Rectal smooth muscle tissue (tissue), 1 donor: ENCODE measurements at regions not wholly inside any gene's neighbourhood (a gene's known extent, or its start where the extent isn't known, plus 50 kb on each side); places are given as distances from the start of the nearest gene placed in this dataset.

Experiments used
- H3K27ac ChIP-seq: one replicate; pipeline ENCODE4 v1.7.0; 2013; ENCODE audit warnings: low read depth, low read length, inconsistent platforms
- H3K27me3 ChIP-seq: one replicate; pipeline ENCODE4 v1.7.0; 2013; ENCODE audit warnings: low read length; ENCODE audit not compliant: control insufficient read depth, insufficient read depth
- H3K36me3 ChIP-seq: one replicate; pipeline ENCODE4 v1.7.0; 2013; ENCODE audit warnings: low read length; ENCODE audit not compliant: control insufficient read depth, insufficient read depth
- H3K4me1 ChIP-seq: one replicate; pipeline ENCODE4 v1.7.0; 2013; ENCODE audit warnings: low read length; ENCODE audit not compliant: control insufficient read depth, insufficient read depth
- H3K4me3 ChIP-seq: one replicate; pipeline ENCODE4 v1.7.0; 2013; ENCODE audit warnings: low read length
- H3K9ac ChIP-seq: one replicate; pipeline ENCODE4 v1.7.0; 2013; ENCODE audit warnings: low read length

DNA sequence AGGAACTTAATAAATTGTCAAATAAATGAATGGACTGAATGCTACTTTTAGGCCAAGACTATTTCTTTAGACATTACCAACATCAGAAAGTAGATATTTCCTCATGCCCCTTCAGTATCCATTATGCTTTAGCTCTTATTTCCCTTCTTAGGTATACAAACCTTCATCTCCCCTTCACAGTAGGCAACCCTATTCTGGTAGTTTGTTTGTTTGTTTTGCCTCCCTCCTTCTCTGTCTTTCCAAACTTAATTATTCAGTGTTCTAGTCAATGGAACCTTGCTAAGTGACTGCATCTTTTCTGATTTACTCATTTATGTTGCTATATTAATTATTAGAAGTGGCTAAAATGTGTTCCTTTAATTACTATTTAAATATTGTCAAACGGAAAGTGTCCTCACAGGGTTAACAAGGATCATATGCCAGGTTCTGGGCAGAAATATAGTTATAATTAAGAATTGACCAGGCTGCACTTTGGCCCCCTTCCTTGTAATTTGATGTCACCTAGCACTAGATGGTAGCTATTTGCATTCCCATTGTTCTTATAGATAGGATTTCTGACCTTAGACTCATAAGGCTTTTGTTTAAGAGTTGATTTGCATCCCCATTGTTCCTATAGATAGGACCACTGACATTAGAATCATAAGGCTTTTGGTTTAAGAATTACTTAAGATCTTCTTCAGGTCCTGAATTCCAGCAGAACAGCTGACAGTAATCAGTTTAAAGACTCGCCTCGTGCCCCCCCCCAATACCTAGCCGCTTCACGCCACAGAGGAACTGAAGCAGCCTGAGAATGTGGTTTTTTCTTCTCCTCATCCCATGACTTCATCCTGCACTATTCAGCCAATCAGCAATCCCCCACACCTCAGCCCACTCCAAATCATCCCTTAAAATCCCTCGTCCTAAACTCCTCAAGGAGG is 84.4 kb upstream of the NUDT12 start:
- no peaks in the 10 kb centered on the region for H3K27me3 ChIP-seq
- H3K4me3 ChIP-seq = no peak overlapping the region
- H3K9ac ChIP-seq = no peak overlapping the region
- no peaks in the 10 kb centered on the region for H3K4me1 ChIP-seq
- no peaks in the 10 kb centered on the region for H3K36me3 ChIP-seq
- H3K27ac ChIP-seq = no peak overlapping the region

DNA sequence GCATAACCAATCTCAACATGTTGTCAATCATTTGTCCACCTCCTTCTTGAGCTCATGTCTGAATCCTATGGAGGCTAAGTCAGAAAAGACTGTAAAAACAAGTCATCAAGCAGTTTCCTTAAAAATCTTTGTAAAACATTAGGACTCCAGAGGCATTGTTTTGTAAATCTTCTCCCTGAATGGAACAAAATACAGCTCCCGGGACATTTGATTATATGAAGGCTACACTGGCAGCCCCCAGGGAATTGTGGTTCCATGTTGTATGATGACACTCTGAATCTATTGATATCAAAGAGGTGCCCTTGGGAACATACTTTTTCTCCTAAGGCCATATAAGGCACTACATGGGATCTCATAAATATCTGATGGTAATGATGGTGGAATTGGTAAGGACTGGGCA is 83.2 kb upstream of the NUDT12 start:
- no peak overlapping the region for H3K9ac ChIP-seq
- H3K4me1 ChIP-seq = no peaks in the 10 kb centered on the region
- H3K27ac ChIP-seq = no peak overlapping the region
- H3K36me3 ChIP-seq = no peaks in the 10 kb centered on the region
- H3K27me3 ChIP-seq = no peaks in the 10 kb centered on the region
- no peak overlapping the region for H3K4me3 ChIP-seq

DNA sequence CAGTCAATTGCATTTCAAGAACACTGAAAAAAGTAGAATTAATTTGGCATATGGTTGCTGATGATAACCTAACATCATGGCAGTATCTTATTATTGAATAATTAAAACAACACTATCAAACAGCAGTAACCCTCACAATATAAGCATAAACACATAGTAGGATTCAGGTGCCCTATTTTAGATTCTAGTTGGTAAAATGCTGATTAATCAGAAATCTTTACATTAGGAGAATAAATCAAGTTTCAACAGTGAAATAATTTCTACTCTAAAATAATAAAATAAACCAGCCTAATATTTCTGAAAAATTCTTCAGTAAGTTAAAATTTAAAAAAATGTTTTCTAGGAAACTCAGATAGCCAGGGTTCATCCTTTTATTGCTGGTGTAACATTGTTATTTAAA is 76.4 kb upstream of the NUDT12 start:
- Histone ChIP-seq H3K27me3 (no peaks in the 10 kb centered on the region), H3K9ac (no peak overlapping the region), H3K4me3 (no peak overlapping the region), H3K4me1 (no peaks in the 10 kb centered on the region), H3K36me3 (no peaks in the 10 kb centered on the region), H3K27ac (no peak overlapping the region)

DNA sequence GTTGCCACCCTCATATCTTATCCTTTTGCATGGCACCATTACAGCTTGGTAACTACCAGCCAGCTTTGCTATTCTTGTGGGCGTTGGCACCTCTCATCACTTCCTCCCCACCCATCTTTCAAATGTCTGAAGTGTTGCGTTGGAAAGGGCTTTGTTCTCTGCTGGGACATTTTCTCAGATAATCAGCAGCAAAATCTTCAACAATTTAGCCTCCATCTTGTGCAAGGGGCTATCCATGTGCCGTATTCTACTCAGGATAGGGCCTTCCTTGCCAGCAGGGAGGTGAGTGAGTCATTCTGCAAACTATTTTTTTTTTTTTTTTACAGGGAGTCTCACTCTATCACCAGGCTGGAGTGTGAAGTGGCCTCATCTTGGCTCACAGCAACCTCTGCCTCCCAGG is 62.1 kb upstream of the NUDT12 start:
- no peaks in the 10 kb centered on the region for H3K36me3 ChIP-seq
- H3K27ac ChIP-seq = no peak overlapping the region
- H3K27me3 ChIP-seq = no peaks in the 10 kb centered on the region
- H3K9ac ChIP-seq = no peak overlapping the region
- H3K4me3 ChIP-seq = no peak overlapping the region
- no peaks in the 10 kb centered on the region for H3K4me1 ChIP-seq

GRCh38 chr5:103624035-103624480 is 61.5 kb upstream of the NUDT12 start:
- Histone ChIP-seq H3K9ac (no peak overlapping the region), H3K4me1 (no peaks in the 10 kb centered on the region), H3K4me3 (no peak overlapping the region), H3K36me3 (no peaks in the 10 kb centered on the region), H3K27me3 (no peaks in the 10 kb centered on the region), H3K27ac (no peak overlapping the region)

GRCh38 chr5:103623425-103623824 is 60.8 kb upstream of the NUDT12 start:
- Histone ChIP-seq H3K27ac (no peak overlapping the region), H3K4me1 (no peaks in the 10 kb centered on the region), H3K4me3 (no peak overlapping the region), H3K27me3 (no peaks in the 10 kb centered on the region), H3K36me3 (no peaks in the 10 kb centered on the region), H3K9ac (no peak overlapping the region)

GRCh38 chr5:103621548-103621930 is 59.0 kb upstream of the NUDT12 start:
- Histone ChIP-seq H3K27ac (no peak overlapping the region), H3K9ac (no peak overlapping the region), H3K4me3 (no peak overlapping the region), H3K27me3 (no peaks in the 10 kb centered on the region), H3K36me3 (no peaks in the 10 kb centered on the region), H3K4me1 (no peaks in the 10 kb centered on the region)

GRCh38 chr5:103620851-103621547 is 58.4 kb upstream of the NUDT12 start:
- no peak overlapping the region for H3K9ac ChIP-seq
- no peak overlapping the region for H3K27ac ChIP-seq
- H3K27me3 ChIP-seq = no peaks in the 10 kb centered on the region
- no peaks in the 10 kb centered on the region for H3K4me1 ChIP-seq
- H3K4me3 ChIP-seq = no peak overlapping the region
- H3K36me3 ChIP-seq = no peaks in the 10 kb centered on the region

DNA sequence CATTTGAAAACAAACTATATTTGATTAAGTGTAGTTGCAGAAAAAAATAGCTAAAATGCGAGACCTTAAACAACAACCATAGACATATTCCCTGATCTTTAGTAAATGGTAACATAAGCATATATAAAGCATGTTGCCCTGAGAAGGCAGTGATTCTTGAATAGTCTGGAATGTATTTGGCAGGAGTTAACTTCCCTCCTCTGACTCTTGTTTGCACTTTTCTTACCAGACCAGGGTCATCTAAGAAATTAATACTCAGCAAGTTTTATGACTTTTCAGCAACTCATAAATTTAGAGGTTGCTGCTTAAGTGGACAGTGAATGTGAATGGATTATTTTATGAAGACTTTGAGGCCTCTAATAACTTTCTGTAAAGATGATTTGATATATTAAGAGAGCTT is 55.3 kb upstream of the NUDT12 start:
- Histone ChIP-seq H3K4me1 (no peaks in the 10 kb centered on the region), H3K36me3 (no peaks in the 10 kb centered on the region), H3K9ac (no peak overlapping the region), H3K27ac (no peak overlapping the region), H3K4me3 (no peak overlapping the region), H3K27me3 (no peaks in the 10 kb centered on the region)

GRCh38 chr5:103617090-103617489 is 54.5 kb upstream of the NUDT12 start:
- H3K4me3 ChIP-seq = no peak overlapping the region
- no peak overlapping the region for H3K27ac ChIP-seq
- H3K9ac ChIP-seq = no peak overlapping the region
- H3K4me1 ChIP-seq = no peaks in the 10 kb centered on the region
- H3K36me3 ChIP-seq = no peaks in the 10 kb centered on the region
- H3K27me3 ChIP-seq = no peaks in the 10 kb centered on the region

- Histone ChIP-seq H3K4me3 (no peak overlapping the region), H3K27me3 (no peaks in the 10 kb centered on the region), H3K27ac (no peak overlapping the region), H3K36me3 (no peaks in the 10 kb centered on the region), H3K9ac (no peak overlapping the region), H3K4me1 (no peaks in the 10 kb centered on the region)
Observed at GRCh38 chr5:103612545-103612944, 50.0 kb upstream of the NUDT12 start.
